IPS-15b (cell line): ENCODE measurements at regions not wholly inside any gene's neighbourhood (a gene's known extent, or its start where the extent isn't known, plus 50 kb on each side); places are given as distances from the start of the nearest gene placed in this dataset.

Experiments used
- H3K27me3 ChIP-seq: one replicate; pipeline ENCODE4 v1.6.1; 2013; ENCODE audit warnings: low read length; ENCODE audit not compliant: control insufficient read depth, insufficient read depth
- H3K36me3 ChIP-seq: one replicate; pipeline ENCODE4 v1.6.1; 2013; ENCODE audit warnings: low read length; ENCODE audit not compliant: control insufficient read depth, insufficient read depth
- H3K4me1 ChIP-seq: one replicate; pipeline ENCODE4 v1.6.1; 2013; ENCODE audit warnings: mild to moderate bottlenecking, low read length; ENCODE audit not compliant: control insufficient read depth, insufficient read depth
- H3K4me3 ChIP-seq: one replicate; pipeline ENCODE4 v1.5.1; 2013; ENCODE audit warnings: low read depth, low read length
- H3K9ac ChIP-seq: one replicate; pipeline ENCODE4 v1.6.1; 2013; ENCODE audit warnings: low read depth, mild to moderate bottlenecking, low read length
- H3K9me3 ChIP-seq: one replicate; pipeline ENCODE4 v1.6.1; 2013; ENCODE audit warnings: mild to moderate bottlenecking, low read length; ENCODE audit not compliant: control insufficient read depth, insufficient read depth

DNA sequence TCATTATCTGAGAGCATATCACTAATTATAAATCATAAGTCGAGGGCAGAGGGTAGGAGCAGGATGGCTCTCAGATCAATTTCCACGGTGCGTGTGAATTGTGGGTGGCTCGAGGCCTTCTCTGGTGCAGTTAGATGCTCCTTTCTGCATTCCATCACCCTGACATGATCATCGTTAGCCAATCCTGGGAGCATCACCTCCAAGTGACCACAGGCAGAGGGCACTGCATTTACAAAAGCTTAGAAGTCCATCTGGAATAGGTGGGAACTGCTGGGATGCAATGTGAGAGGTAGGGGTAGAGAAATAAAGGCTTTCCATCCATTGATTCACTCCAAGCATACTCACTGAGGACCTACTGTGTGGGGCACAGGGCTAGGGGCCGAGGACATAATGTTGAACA lies 538.2 kb upstream of the TBX3 start:
- Histone ChIP-seq H3K4me1 (no peaks in the 10 kb centered on the region), H3K36me3 (no peaks in the 10 kb centered on the region), H3K9ac (no peak overlapping the region), H3K27me3 (no peaks in the 10 kb centered on the region), H3K9me3 (no peaks in the 10 kb centered on the region), H3K4me3 (no peak overlapping the region)

DNA sequence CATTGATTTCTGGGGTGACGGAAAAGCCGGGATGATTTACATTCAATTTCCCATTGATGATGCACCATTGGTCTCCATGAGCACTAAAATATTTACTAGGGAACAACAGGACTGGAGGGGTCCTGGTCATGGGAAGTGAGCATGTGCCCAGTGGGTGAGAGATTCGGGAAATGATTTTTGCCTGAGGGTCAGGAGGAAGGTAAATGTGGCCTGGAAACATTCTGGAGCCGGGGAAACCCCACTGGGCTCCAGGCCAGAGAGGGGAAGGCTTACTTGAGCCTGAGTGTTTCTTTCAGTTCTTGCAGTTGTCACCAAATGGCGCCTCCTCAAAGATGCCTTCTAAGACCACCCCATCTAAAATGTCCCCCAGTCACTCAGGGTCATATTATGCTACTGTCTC lies 532.3 kb upstream of the TBX3 start:
- Histone ChIP-seq H3K4me1 (peaks cover 8% of the 10 kb centered on the region), H3K27me3 (no peaks in the 10 kb centered on the region), H3K9ac (no peak overlapping the region), H3K9me3 (no peaks in the 10 kb centered on the region), H3K4me3 (no peak overlapping the region), H3K36me3 (no peaks in the 10 kb centered on the region)

DNA sequence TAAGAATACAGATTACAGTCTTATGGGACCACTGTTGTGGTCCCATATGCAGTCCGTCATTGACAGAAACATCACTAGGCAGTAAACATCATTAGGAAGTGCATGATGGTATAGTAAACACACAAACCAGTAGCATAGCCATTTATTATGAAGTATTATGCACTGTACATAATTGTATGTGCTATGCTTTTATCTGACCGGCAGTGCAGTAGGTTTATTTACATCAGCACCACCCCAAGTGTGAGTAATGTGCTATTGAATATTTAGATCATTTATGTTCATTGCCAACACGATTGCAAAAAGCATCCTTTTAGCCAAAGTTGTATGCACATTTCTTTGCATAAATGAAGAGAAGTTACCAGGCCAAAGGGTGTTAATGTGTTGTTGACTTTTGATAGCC lies 531.6 kb upstream of the TBX3 start:
- no peaks in the 10 kb centered on the region for H3K27me3 ChIP-seq
- H3K9me3 ChIP-seq: no peaks in the 10 kb centered on the region
- H3K4me1 ChIP-seq: peaks cover 8% of the 10 kb centered on the region
- no peak overlapping the region for H3K9ac ChIP-seq
- H3K36me3 ChIP-seq: no peaks in the 10 kb centered on the region
- no peak overlapping the region for H3K4me3 ChIP-seq

DNA sequence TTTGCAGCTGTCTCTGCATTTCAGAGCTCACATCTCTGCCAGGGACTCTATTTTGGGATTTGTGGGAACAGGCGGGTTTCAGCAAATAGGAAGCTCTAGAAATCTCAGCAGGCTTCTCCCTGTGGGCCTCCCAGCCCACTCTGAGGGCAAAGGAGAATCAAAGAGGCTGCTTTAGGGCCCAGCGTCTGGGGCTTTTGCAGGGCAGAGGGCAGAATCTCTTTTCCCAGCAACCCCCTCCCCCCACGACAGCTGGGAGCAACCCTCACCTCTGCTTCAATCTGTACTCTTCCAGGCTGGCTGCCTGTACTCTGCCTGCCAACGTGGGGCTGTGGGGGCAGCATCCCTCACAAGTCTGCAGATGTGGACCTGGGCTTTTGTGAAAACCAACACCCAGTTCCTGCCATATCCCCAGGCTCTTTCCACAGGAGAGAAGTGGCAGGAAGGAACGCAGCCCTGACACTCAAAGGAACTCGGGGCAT lies 529.6 kb upstream of the TBX3 start:
- Histone ChIP-seq H3K27me3 (no peaks in the 10 kb centered on the region), H3K36me3 (no peaks in the 10 kb centered on the region), H3K4me3 (no peak overlapping the region), H3K9ac (no peak overlapping the region), H3K4me1 (peaks cover 8% of the 10 kb centered on the region), H3K9me3 (no peaks in the 10 kb centered on the region)

DNA sequence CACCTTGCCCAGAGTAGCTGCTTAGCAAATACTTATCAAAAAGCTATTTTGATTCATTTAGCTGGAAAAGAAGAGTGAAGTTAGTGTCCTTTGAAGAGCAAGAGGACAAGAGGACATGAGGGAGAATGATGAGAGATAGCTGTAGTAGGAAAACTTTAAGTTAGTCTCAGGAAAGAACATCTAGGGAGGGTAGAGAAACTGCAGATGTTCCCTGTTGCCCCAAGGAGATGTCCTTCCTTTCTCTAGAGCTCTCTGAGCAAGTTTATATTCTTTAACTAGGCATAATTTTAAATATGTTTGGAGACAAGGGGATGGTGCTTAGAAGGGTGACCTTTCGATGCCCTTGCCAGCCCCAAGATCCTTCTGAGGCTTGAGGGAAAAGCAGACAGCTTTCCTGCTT lies 529.1 kb upstream of the TBX3 start:
- Histone ChIP-seq H3K4me1 (peaks cover 8% of the 10 kb centered on the region), H3K9me3 (no peaks in the 10 kb centered on the region), H3K27me3 (no peaks in the 10 kb centered on the region), H3K9ac (no peak overlapping the region), H3K4me3 (no peak overlapping the region), H3K36me3 (no peaks in the 10 kb centered on the region)

DNA sequence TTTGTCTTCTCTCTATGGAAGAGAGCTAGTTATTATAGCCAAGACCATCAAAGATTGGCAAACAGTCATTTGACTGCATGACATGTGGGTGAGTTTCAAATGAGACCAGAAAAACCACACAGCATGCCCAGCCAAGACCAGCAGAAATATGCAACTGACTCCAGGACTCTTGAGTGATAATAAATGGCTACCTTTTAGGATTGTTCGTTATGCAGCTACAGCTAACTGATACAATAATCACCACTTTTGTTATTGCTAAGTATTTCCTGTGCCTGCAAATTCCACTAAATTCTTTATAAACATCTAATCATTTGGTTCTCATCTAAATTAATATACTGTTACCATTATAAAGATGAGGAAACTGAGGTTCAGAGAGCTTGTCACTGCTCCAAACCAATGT lies 528.4 kb upstream of the TBX3 start:
- H3K4me3 ChIP-seq: no peak overlapping the region
- no peaks in the 10 kb centered on the region for H3K27me3 ChIP-seq
- no peaks in the 10 kb centered on the region for H3K9me3 ChIP-seq
- no peaks in the 10 kb centered on the region for H3K36me3 ChIP-seq
- H3K9ac ChIP-seq: no peak overlapping the region
- peaks cover 8% of the 10 kb centered on the region for H3K4me1 ChIP-seq

DNA sequence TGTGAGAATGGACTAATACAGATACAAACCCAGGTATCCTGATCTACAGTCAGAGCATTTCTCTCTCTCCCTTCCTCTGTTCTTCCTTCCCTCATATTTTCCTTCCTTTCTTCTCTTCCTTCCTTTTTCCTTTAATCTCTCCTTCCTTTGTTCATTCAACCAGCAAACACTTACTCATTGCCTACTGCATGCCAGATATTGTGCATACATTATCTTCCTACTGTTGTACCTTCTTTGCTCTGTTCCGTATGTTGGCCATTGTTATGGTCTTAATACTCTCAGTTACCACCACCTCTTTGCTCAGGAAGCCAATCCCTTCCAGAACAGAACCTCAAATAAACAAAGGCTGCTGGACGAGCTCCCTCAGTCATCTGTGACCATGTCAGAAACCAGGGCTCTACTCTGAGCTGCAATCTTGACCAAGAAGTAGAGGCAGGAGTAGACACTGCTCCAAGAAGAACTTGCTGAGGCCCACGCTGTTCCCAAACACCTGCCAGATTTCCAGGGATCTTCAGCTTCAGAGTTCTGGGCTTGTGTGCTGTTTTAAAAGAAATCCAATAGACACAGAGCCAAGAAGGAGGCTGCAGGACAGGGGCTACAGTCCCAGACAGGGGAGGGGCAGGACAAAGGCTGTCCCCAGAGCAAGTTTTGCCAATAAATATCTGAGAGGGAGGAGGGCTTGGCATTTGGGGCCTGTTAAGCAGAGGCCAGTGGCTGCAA lies 526.7 kb upstream of the TBX3 start:
- Histone ChIP-seq H3K4me1 (peaks cover 8% of the 10 kb centered on the region), H3K9ac (no peak overlapping the region), H3K9me3 (no peaks in the 10 kb centered on the region), H3K4me3 (no peak overlapping the region), H3K36me3 (no peaks in the 10 kb centered on the region), H3K27me3 (no peaks in the 10 kb centered on the region)

DNA sequence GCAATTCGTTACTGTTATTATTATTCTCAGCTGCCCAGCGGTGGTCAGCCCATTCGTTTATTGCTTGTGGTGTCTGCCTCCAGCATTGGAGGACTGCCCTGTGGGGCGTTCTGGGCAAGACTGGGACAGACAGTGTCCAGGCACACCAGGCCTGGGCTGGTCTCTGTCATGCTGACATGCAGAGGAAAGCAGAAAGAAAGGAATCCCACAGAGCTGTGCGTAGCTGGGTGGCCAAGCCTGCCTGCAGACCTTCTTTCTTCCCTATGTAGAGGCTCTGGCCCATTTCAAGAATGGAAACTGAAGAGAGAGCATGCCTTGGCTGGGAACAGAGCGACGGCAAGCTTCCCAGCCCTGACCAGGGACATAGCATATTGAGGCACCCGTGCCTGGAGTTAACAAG lies 525.3 kb upstream of the TBX3 start:
- peaks cover 12% of the 10 kb centered on the region for H3K4me1 ChIP-seq

DNA sequence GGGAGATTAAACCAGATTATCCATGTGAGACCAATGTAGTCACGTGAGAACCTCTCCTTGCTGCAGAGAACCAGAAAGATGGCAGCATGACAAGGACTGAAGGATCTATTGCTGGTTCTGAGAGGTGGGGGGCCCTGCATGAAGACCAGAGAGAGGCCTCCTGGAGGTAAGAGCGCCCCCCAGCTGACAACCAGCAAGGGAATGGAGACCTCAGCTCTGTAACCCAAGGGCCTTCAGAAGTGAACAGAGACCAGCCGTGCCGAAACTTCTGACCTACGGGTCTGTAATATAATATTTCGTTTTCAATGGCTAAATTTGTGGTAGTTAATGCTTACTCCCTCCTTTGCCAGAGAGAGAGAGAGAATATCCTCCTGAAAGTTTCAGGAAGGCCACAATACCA lies 524.1 kb upstream of the TBX3 start:
- no peak overlapping the region for H3K9ac ChIP-seq
- no peaks in the 10 kb centered on the region for H3K9me3 ChIP-seq
- H3K4me3 ChIP-seq: no peak overlapping the region
- no peaks in the 10 kb centered on the region for H3K27me3 ChIP-seq
- H3K36me3 ChIP-seq: no peaks in the 10 kb centered on the region
- peaks cover 4% of the 10 kb centered on the region for H3K4me1 ChIP-seq

More for the DNA sequence above, 525.3 kb upstream of the TBX3 start:
- Histone ChIP-seq H3K9me3 (no peaks in the 10 kb centered on the region), H3K9ac (no peak overlapping the region), H3K4me3 (no peak overlapping the region), H3K27me3 (no peaks in the 10 kb centered on the region), H3K36me3 (no peaks in the 10 kb centered on the region)

DNA sequence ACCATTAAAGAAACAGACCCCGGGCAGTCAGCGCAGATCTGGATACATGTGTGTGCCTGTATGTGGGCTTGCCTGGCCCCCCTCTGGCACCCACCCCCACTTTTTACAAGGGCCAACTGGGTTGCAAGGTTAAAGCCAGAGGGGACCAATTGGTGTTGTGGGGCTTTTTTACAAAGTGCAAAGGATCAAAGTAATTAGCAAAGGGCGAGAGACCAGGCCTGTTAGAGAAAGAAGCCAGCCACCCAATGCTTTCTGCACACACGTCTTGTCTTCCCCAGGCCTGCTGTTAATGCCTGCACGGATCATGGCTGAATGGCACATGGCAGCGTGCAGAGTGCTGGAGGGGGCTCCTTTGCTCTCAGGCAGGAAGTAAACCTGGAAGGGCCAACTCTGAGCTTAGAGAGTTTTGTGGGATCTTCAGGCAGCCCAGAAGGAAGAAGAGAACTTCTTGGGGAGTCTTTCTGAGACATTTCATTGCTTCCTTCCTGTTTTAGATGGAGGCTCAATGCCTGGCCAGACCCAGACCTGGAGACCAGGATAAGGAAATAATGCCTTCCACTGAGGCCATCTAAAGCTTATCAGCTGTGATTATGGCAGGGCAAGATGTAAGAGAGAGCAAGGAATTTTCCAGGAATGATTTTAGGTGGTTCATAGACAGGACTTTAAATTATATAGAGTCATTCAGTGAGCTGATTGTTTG lies 523.4 kb upstream of the TBX3 start:
- Histone ChIP-seq H3K9me3 (no peaks in the 10 kb centered on the region), H3K4me1 (peaks cover 4% of the 10 kb centered on the region)

DNA sequence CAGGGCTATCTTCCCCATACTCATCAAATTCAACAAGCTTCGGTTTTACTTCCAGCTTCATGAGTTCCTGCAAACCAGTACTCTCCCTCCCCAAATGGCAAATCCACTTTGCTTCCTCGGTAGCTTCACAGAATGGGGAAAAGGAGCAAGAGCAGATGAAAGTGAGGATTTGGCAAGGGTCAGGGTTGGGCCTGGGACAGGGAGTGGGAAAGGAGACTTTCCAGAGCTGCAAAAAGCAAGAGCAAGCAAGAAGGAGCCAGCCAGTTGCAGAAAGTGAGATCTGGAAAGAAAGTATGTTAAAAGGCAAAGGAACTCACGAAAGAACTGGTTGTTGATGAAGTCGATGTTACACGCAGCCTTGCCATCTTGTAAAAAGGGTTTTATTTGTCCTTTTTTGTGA lies 522.8 kb upstream of the TBX3 start:
- Histone ChIP-seq H3K4me1 (peaks cover 4% of the 10 kb centered on the region), H3K9me3 (no peaks in the 10 kb centered on the region), H3K27me3 (no peaks in the 10 kb centered on the region), H3K4me3 (no peak overlapping the region), H3K36me3 (no peaks in the 10 kb centered on the region), H3K9ac (no peak overlapping the region)

More for the DNA sequence above, 523.4 kb upstream of the TBX3 start:
- no peaks in the 10 kb centered on the region for H3K36me3 ChIP-seq
- no peaks in the 10 kb centered on the region for H3K27me3 ChIP-seq
- H3K9ac ChIP-seq: no peak overlapping the region
- no peak overlapping the region for H3K4me3 ChIP-seq

DNA sequence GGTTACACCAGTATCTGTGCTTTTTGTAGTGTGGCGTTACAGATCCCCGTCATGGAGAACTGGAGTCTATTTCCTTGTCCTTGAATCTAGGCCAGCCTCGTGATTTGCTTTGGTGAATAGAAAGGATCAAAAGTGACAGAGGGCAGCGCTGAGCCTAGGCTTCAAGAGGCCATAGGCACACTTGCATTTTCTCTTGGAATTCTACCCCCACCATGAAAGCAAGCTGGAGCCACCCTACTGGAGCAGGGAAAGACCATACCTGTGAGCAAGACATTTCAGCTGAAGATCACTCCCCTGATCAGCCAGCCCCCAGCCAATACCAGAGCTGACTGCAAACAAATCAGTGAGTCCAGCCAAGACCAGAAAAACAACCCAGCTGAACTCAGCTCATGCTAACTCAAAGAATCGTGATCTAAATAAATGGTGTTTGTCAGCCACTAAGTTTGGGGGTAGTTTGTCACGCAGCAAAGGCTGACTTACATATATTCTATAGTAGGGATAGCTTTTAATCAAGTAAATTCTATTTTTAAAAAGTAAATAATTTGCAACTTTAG lies 521.9 kb upstream of the TBX3 start:
- Histone ChIP-seq H3K4me1 (peaks cover 4% of the 10 kb centered on the region), H3K4me3 (no peak overlapping the region)

More for the DNA sequence above, 521.9 kb upstream of the TBX3 start:
- Histone ChIP-seq H3K9me3 (no peaks in the 10 kb centered on the region), H3K27me3 (no peaks in the 10 kb centered on the region), H3K36me3 (no peaks in the 10 kb centered on the region), H3K9ac (no peak overlapping the region)
